HepG2 (cell line): ENCODE measurements at regions not wholly inside any gene's neighbourhood (a gene's known extent, or its start where the extent isn't known, plus 50 kb on each side); places are given as distances from the start of the nearest gene placed in this dataset.

Experiments used
- NR2F1 ChIP-seq, 2 experiments: fragments of 450-650 bp in 1 of 2; formaldehyde crosslinking in 1 of 2; IDR thresholded peaks; 2 replicates each; pipeline versions ENCODE4 v1.5.0 to v1.6.1; 2016 to 2020; ENCODE audit warnings: mild to moderate bottlenecking in 1 of 2, missing compliant biosample characterization in 1 of 2, missing genetic modification reagents in 1 of 2, moderate library complexity in 1 of 2
- POLR2A ChIP-seq, 2 experiments: IDR thresholded peaks; 2 replicates each; pipeline ENCODE4 v1.6.1; 2011; ENCODE audit warnings: low read depth in 2 of 2, low read length in 2 of 2, mild to moderate bottlenecking in 1 of 2, moderate library complexity in 1 of 2; ENCODE audit not compliant: insufficient read depth in 1 of 2
- RXRA ChIP-seq: sonication (generic); formaldehyde crosslinking; IDR thresholded peaks from 2 replicates; pipeline ENCODE4 v1.5.1; 2020; ENCODE audit warnings: missing genetic modification reagents
- SKI ChIP-seq: fragments of 450-650 bp; IDR thresholded peaks from one replicate; pipeline ENCODE4 v1.6.1; 2018; ENCODE audit warnings: mild to moderate bottlenecking; ENCODE audit not compliant: partially characterized antibody
- ZFP37 ChIP-seq: sonication (generic); formaldehyde crosslinking; IDR thresholded peaks from 2 replicates; pipeline ENCODE4 v1.4.0; 2020; ENCODE audit warnings: missing genetic modification reagents, borderline replicate concordance
- TF ChIP-seq, protein P1 (sequence below): sonication (generic); formaldehyde crosslinking; IDR thresholded peaks from 2 replicates; pipeline ENCODE4 v1.5.0; 2020; ENCODE audit warnings: mild to moderate bottlenecking, missing genetic modification reagents, moderate library complexity

DNA sequence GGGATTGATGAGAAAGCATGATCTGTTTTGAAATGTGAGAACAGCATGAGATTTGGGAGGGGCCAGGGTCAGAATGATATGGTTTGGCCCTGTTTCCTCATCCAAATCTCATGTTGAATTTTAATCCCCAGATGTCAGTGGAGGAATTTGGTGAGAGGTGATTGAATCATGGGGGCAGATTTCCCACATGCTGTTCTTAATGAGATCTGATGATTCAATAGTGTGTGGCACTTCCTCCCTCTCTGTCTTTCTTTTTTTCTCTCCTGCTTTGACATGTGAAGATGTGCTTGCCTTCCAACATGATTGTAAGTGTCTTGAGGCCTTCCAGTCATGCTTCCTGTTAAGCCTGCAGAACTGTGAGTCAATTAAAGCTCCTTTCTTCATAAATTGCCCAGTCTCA, 1060.3 kb upstream of the CITED2 start:
- TF ChIP-seq POLR2A (IDR thresholded peaks at IDR 0.05; ENCODE audit: insufficient read depth in 1 of 2, low read depth in 2 of 2, low read length in 2 of 2) (no peak), SKI (no peak), ZFP37 (no peak), RXRA (CRISPR knock-in tag) (no peak), NR2F1 (CRISPR knock-in tag; IDR thresholded peaks at IDR 0.05) (no peak)
- TF ChIP-seq, protein P1, sequence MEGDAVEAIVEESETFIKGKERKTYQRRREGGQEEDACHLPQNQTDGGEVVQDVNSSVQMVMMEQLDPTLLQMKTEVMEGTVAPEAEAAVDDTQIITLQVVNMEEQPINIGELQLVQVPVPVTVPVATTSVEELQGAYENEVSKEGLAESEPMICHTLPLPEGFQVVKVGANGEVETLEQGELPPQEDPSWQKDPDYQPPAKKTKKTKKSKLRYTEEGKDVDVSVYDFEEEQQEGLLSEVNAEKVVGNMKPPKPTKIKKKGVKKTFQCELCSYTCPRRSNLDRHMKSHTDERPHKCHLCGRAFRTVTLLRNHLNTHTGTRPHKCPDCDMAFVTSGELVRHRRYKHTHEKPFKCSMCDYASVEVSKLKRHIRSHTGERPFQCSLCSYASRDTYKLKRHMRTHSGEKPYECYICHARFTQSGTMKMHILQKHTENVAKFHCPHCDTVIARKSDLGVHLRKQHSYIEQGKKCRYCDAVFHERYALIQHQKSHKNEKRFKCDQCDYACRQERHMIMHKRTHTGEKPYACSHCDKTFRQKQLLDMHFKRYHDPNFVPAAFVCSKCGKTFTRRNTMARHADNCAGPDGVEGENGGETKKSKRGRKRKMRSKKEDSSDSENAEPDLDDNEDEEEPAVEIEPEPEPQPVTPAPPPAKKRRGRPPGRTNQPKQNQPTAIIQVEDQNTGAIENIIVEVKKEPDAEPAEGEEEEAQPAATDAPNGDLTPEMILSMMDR (CRISPR knock-in tag): no peak
